Spinal cord (tissue), 9 donors: ENCODE measurements at regions not wholly inside any gene's neighbourhood (a gene's known extent, or its start where the extent isn't known, plus 50 kb on each side); places are given as distances from the start of the nearest gene placed in this dataset.

Experiments used
- DNase-seq, 6 donors: peaks; one replicate each; pipeline versions ENCODE4 v3.0.0 to v3.0.0-alpha.2; 2013 to 2015; ENCODE audit warnings: low spot score in 6 of 6, low read depth in 4 of 6
- H3K27ac ChIP-seq: one replicate; pipeline ENCODE4 v1.5.1; 2013; ENCODE audit warnings: low read depth, low read length, control low read depth
- H3K27me3 ChIP-seq: one replicate; pipeline ENCODE4 v1.6.1; 2013; ENCODE audit warnings: low read length; ENCODE audit not compliant: control insufficient read depth, insufficient read depth
- H3K36me3 ChIP-seq: one replicate; pipeline ENCODE4 v1.6.1; 2013; ENCODE audit warnings: low read length; ENCODE audit not compliant: control insufficient read depth, insufficient read depth
- H3K4me1 ChIP-seq: one replicate; pipeline ENCODE4 v1.6.1; 2013; ENCODE audit warnings: low read length; ENCODE audit not compliant: control insufficient read depth, insufficient read depth
- H3K4me3 ChIP-seq: one replicate; pipeline ENCODE4 v1.5.1; 2013; ENCODE audit warnings: low read depth, low read length, control low read depth
- H3K9me3 ChIP-seq: one replicate; pipeline ENCODE4 v1.6.1; 2013; ENCODE audit warnings: low read length; ENCODE audit not compliant: control insufficient read depth, insufficient read depth
- WGBS: methylation state at CpG from one replicate; pipeline ENCODE4 v1.1.5; 2013; ENCODE audit warnings: missing lambda C conversion rate; ENCODE audit not compliant: insufficient coverage; 5-methylcytosine and 5-hydroxymethylcytosine counted together
- donor health status: healthy.

DNA sequence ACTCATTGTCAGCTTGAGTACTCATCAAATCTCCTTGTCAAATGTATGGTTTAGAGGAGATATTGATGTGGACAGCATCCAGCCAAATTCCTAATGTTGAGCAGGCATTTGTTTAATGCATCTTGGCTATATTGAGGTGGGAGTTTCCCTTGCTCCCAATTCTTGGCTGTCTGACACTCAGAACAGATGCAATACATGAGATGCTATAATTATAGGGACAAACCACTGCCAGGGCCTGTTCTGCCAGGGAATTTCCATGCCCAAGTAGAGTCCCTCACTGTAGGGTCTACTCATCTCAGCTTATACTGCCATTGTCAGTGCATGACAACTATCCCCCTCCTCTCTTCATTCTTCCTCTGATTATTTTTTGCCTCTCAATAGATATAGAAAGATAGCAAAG is 392.0 kb upstream of the KCNN2 start:
- no peak overlapping the region for H3K4me3 ChIP-seq
- H3K27ac ChIP-seq, result no peak overlapping the region
- H3K4me1 ChIP-seq, result no peaks in the 10 kb centered on the region
- H3K27me3 ChIP-seq, result no peaks in the 10 kb centered on the region
- H3K9me3 ChIP-seq, result no peaks in the 10 kb centered on the region
- peak in 2 of 6 donors; percentile 24 to 79 for DNase-seq
- no peaks in the 10 kb centered on the region for H3K36me3 ChIP-seq

DNA sequence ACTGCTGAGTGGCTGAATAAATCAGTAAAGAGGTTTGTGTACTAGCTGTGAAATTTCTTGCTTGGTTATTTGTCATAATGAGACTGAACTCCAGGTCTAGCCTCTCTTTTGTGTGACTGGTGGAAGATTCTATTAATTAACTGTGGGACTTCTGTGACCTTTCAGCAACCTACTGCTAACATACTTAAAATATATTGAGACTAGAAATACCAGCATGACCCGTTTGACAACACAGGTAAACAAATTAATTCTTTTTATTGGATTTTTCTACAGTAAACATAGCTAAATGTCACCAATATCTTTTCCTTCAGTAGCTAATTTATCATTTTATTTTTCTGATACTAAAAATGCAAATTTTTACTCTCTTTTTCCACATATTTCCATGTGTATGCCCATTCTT is 390.4 kb upstream of the KCNN2 start:
- no CpG with 5 or more reads among the region's 1 CpG for WGBS
- Histone ChIP-seq H3K27me3 (no peaks in the 10 kb centered on the region), H3K4me3 (no peak overlapping the region), H3K36me3 (no peaks in the 10 kb centered on the region), H3K27ac (no peak overlapping the region), H3K9me3 (no peaks in the 10 kb centered on the region), H3K4me1 (no peaks in the 10 kb centered on the region)
- DNase-seq, result no peak

GRCh38 chr5:113974976-113975375 is 386.9 kb upstream of the KCNN2 start:
- Histone ChIP-seq H3K4me1 (no peaks in the 10 kb centered on the region), H3K27ac (no peak overlapping the region), H3K36me3 (no peaks in the 10 kb centered on the region), H3K4me3 (no peak overlapping the region), H3K9me3 (no peaks in the 10 kb centered on the region), H3K27me3 (no peaks in the 10 kb centered on the region)
- DNase-seq, result no peak
- no CpG with 5 or more reads among the region's 1 CpG for WGBS

GRCh38 chr5:113984928-113985327 is 376.9 kb upstream of the KCNN2 start:
- no CpG with 5 or more reads among the region's 2 CpGs for WGBS
- no peaks in the 10 kb centered on the region for H3K36me3 ChIP-seq
- DNase-seq, result no peak

GRCh38 chr5:113985505-113985904 is 376.4 kb upstream of the KCNN2 start:
- Histone ChIP-seq H3K27ac (no peak overlapping the region), H3K4me3 (no peak overlapping the region), H3K4me1 (no peaks in the 10 kb centered on the region), H3K36me3 (no peaks in the 10 kb centered on the region), H3K27me3 (no peaks in the 10 kb centered on the region), H3K9me3 (peaks cover 2% of the 10 kb centered on the region)
- peak in 1 of 6 donors; percentile 49 for DNase-seq
- no CpG with 5 or more reads among the region's 4 CpGs for WGBS

More at GRCh38 chr5:113984928-113985327, 376.9 kb upstream of the KCNN2 start:
- Histone ChIP-seq H3K4me1 (no peaks in the 10 kb centered on the region), H3K27me3 (no peaks in the 10 kb centered on the region), H3K4me3 (no peak overlapping the region), H3K9me3 (peaks cover 2% of the 10 kb centered on the region), H3K27ac (no peak overlapping the region)

- Histone ChIP-seq H3K36me3 (no peaks in the 10 kb centered on the region), H3K9me3 (peaks cover 2% of the 10 kb centered on the region), H3K4me1 (no peaks in the 10 kb centered on the region), H3K4me3 (no peak overlapping the region), H3K27ac (no peak overlapping the region), H3K27me3 (no peaks in the 10 kb centered on the region)
- no peak for DNase-seq
- no CpG with 5 or more reads among the region's 6 CpGs for WGBS
Measured at GRCh38 chr5:113989278-113989912, 372.5 kb upstream of the KCNN2 start.

- Histone ChIP-seq H3K27me3 (no peaks in the 10 kb centered on the region), H3K9me3 (peaks cover 2% of the 10 kb centered on the region), H3K4me1 (no peaks in the 10 kb centered on the region), H3K4me3 (no peak overlapping the region), H3K36me3 (no peaks in the 10 kb centered on the region), H3K27ac (no peak overlapping the region)
- no peak for DNase-seq
Measured at GRCh38 chr5:113989913-113990305, 372.0 kb upstream of the KCNN2 start.

GRCh38 chr5:114001076-114001475 is 360.8 kb upstream of the KCNN2 start:
- Histone ChIP-seq H3K9me3 (no peaks in the 10 kb centered on the region), H3K4me3 (no peak overlapping the region), H3K36me3 (no peaks in the 10 kb centered on the region), H3K4me1 (no peaks in the 10 kb centered on the region), H3K27me3 (no peaks in the 10 kb centered on the region), H3K27ac (no peak overlapping the region)
- WGBS, result no CpG with 5 or more reads among the region's 1 CpG
- peak in 1 of 6 donors; percentile 4 for DNase-seq

- H3K9me3 ChIP-seq, result no peaks in the 10 kb centered on the region
- no peak overlapping the region for H3K4me3 ChIP-seq
- DNase-seq, result no peak
- no peaks in the 10 kb centered on the region for H3K4me1 ChIP-seq
- no peaks in the 10 kb centered on the region for H3K36me3 ChIP-seq
- WGBS, result no CpG with 5 or more reads among the region's 2 CpGs
- H3K27ac ChIP-seq, result no peak overlapping the region
- no peaks in the 10 kb centered on the region for H3K27me3 ChIP-seq
Measured at GRCh38 chr5:114006582-114006981, 355.3 kb upstream of the KCNN2 start.

GRCh38 chr5:114007678-114008077 is 354.2 kb upstream of the KCNN2 start:
- H3K27me3 ChIP-seq, result no peaks in the 10 kb centered on the region
- H3K27ac ChIP-seq, result no peak overlapping the region
- no peaks in the 10 kb centered on the region for H3K9me3 ChIP-seq
- no peaks in the 10 kb centered on the region for H3K36me3 ChIP-seq
- H3K4me1 ChIP-seq, result no peaks in the 10 kb centered on the region
- no peak overlapping the region for H3K4me3 ChIP-seq
- peak in 2 of 6 donors; percentile 4 to 37 for DNase-seq
- no CpG with 5 or more reads among the region's 5 CpGs for WGBS
